Esophagus muscularis mucosa (tissue), 3 donors: ENCODE measurements at regions not wholly inside any gene's neighbourhood (a gene's known extent, or its start where the extent isn't known, plus 50 kb on each side); places are given as distances from the start of the nearest gene placed in this dataset.

Experiments used
- POLR2A ChIP-seq: fragments of 450-650 bp; IDR thresholded peaks from one replicate; pipeline ENCODE4 v1.6.1; 2017; ENCODE audit warnings: antibody characterized with exemption, moderate library complexity, mild to moderate bottlenecking, low read depth
- TF ChIP-seq, protein P1 (sequence below), 3 experiments: fragments of 200-600 bp in 2 of 3; fragments of 450-650 bp in 1 of 3; sonication (generic) in 2 of 3; IDR thresholded peaks; one replicate each; pipeline ENCODE4 v1.5.1; 2017 to 2019; ENCODE audit warnings: antibody characterized with exemption in 3 of 3, mild to moderate bottlenecking in 2 of 3, moderate library complexity in 1 of 3

DNA sequence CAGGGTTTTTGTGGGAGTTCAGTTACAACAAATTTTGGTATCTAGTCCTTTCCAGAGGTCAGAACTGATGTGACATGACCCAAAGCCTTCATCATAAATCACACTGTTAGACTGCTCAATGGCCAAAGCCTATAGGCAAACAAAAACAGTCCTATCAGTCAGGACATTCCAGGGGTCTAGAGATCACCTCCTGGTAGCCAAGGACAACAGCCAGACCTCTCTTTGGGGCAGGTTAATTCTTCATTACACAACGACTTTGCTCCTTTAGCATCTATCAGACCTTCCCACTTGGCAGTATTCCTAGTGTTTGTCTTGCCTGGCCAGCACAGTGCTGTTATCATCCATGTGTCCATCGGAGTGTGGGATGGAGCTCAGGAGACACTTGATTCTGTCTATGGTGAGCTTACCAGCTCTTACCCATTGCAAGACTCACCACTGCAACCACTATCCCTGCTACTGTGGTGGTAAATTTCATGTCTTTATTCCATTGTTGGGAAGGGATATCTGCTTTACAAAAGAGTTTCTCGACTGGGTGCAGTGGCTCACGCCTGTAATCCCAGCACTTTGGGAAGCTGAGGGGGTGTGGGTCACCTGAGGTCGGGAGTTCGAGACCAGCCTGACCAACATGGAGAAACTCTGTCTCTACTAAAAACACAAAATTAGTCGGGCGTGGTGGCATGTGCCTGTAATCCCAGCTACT lies 95.5 kb upstream of the DHX40 start:
- TF ChIP-seq, protein P1, sequence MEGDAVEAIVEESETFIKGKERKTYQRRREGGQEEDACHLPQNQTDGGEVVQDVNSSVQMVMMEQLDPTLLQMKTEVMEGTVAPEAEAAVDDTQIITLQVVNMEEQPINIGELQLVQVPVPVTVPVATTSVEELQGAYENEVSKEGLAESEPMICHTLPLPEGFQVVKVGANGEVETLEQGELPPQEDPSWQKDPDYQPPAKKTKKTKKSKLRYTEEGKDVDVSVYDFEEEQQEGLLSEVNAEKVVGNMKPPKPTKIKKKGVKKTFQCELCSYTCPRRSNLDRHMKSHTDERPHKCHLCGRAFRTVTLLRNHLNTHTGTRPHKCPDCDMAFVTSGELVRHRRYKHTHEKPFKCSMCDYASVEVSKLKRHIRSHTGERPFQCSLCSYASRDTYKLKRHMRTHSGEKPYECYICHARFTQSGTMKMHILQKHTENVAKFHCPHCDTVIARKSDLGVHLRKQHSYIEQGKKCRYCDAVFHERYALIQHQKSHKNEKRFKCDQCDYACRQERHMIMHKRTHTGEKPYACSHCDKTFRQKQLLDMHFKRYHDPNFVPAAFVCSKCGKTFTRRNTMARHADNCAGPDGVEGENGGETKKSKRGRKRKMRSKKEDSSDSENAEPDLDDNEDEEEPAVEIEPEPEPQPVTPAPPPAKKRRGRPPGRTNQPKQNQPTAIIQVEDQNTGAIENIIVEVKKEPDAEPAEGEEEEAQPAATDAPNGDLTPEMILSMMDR (IDR thresholded peaks at IDR 0.05): no peak
- no peak for TF ChIP-seq POLR2A
